Liver (tissue), 3 donors: ENCODE measurements at regions not wholly inside any gene's neighbourhood (a gene's known extent, or its start where the extent isn't known, plus 50 kb on each side); places are given as distances from the start of the nearest gene placed in this dataset.

ENCODE experiments used
- GABPA ChIP-seq, 2 donors: IDR thresholded peaks in 1 of 2; conservative IDR thresholded peaks in 1 of 2; 2 replicates each; pipeline ENCODE4 v1.6.1; 2016; ENCODE audit warnings: antibody characterized with exemption in 2 of 2, mild to moderate bottlenecking in 1 of 2, moderate library complexity in 1 of 2
- HNF4A ChIP-seq, 2 donors: conservative IDR thresholded peaks; 2 replicates each; pipeline ENCODE4 v1.6.1; 2016; ENCODE audit warnings: antibody characterized with exemption in 2 of 2, mild to moderate bottlenecking in 2 of 2
- HNF4G ChIP-seq: IDR thresholded peaks from 2 replicates; pipeline ENCODE4 v1.6.1; 2016; ENCODE audit warnings: antibody characterized with exemption
- REST ChIP-seq: IDR thresholded peaks from 2 replicates; pipeline ENCODE4 v1.6.1; 2016; ENCODE audit warnings: antibody characterized with exemption, mild to moderate bottlenecking
- RXRA ChIP-seq, 2 donors: IDR thresholded peaks; 2 replicates each; pipeline ENCODE4 v1.6.1; 2017 to 2018; ENCODE audit warnings: antibody characterized with exemption in 2 of 2, mild to moderate bottlenecking in 1 of 2
- TAF1 ChIP-seq: conservative IDR thresholded peaks from 2 replicates; pipeline ENCODE4 v1.6.1; 2016; ENCODE audit warnings: antibody characterized with exemption, mild to moderate bottlenecking
- YY1 ChIP-seq: IDR thresholded peaks from 2 replicates; pipeline ENCODE4 v1.6.1; 2016; ENCODE audit warnings: antibody characterized with exemption, mild to moderate bottlenecking
- ZBTB33 ChIP-seq: IDR thresholded peaks from 2 replicates; pipeline ENCODE4 v1.6.1; 2016; ENCODE audit warnings: antibody characterized with exemption
- TF ChIP-seq, protein P1 (sequence below): fragments of 150-350 bp; IDR thresholded peaks from 2 replicates; pipeline ENCODE4 v1.5.1; 2017; ENCODE audit warnings: improper control_type of control experiment, low read depth, low read length; ENCODE audit not compliant: missing input control
- donor health status: healthy.
- donor health status: healthy.

DNA sequence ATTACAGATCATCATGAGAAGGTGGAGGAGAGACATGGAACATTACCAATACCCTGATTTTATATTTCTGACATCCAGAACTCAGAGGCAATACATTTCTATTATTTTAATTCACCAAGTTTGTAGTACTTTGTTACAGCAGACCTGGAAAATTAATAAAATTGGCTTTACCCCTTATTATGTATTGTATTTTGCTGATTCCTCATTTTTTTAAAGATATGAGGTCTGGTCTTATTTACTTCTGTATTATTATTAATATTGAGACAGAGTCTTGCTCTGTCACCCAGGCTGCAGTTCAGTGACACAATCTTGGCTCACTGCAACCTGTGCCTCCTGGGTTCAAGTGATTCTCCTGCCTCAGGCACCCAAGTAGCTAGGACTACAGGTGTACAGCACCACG lies 357.3 kb upstream of the TECRL start:
- TF ChIP-seq, protein P1, sequence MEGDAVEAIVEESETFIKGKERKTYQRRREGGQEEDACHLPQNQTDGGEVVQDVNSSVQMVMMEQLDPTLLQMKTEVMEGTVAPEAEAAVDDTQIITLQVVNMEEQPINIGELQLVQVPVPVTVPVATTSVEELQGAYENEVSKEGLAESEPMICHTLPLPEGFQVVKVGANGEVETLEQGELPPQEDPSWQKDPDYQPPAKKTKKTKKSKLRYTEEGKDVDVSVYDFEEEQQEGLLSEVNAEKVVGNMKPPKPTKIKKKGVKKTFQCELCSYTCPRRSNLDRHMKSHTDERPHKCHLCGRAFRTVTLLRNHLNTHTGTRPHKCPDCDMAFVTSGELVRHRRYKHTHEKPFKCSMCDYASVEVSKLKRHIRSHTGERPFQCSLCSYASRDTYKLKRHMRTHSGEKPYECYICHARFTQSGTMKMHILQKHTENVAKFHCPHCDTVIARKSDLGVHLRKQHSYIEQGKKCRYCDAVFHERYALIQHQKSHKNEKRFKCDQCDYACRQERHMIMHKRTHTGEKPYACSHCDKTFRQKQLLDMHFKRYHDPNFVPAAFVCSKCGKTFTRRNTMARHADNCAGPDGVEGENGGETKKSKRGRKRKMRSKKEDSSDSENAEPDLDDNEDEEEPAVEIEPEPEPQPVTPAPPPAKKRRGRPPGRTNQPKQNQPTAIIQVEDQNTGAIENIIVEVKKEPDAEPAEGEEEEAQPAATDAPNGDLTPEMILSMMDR = no peak
- TF ChIP-seq YY1 (no peak), ZBTB33 (no peak), REST (no peak), RXRA (IDR thresholded peaks at IDR 0.05) (no peak), HNF4G (no peak), HNF4A (conservative IDR thresholded peaks at IDR 0.05) (no peak), GABPA (IDR thresholded peaks at IDR 0.05 in 1 of 2, conservative IDR thresholded peaks at IDR 0.05 in 1 of 2) (no peak), TAF1 (no peak)
